Upper lobe of left lung (tissue), 4 donors: ENCODE measurements at regions not wholly inside any gene's neighbourhood (a gene's known extent, or its start where the extent isn't known, plus 50 kb on each side); places are given as distances from the start of the nearest gene placed in this dataset.

Experiments used
- EP300 ChIP-seq, 4 donors: sonication (generic); formaldehyde crosslinking; IDR thresholded peaks; one replicate each; pipeline ENCODE4 v1.5.1; 2017; ENCODE audit warnings: antibody characterized with exemption in 4 of 4, control low read depth in 2 of 4
- POLR2A ChIP-seq, 4 donors: fragments of 450-650 bp; IDR thresholded peaks; one replicate each; pipeline ENCODE4 v1.5.1; 2016 to 2017; ENCODE audit warnings: antibody characterized with exemption in 4 of 4, mild to moderate bottlenecking in 2 of 4
- POLR2AphosphoS5 ChIP-seq, 2 donors: sonication (generic); formaldehyde crosslinking; IDR thresholded peaks; one replicate each; pipeline ENCODE4 v1.5.1; 2017; ENCODE audit warnings: antibody characterized with exemption in 2 of 2
- TF ChIP-seq, protein P1 (sequence below), 6 experiments: fragments of 450-650 bp in 4 of 6; fragments of 200-600 bp in 2 of 6; sonication (generic) in 2 of 6; IDR thresholded peaks; one replicate each; pipeline ENCODE4 v1.5.1; 2016 to 2019; ENCODE audit warnings: antibody characterized with exemption in 6 of 6

DNA sequence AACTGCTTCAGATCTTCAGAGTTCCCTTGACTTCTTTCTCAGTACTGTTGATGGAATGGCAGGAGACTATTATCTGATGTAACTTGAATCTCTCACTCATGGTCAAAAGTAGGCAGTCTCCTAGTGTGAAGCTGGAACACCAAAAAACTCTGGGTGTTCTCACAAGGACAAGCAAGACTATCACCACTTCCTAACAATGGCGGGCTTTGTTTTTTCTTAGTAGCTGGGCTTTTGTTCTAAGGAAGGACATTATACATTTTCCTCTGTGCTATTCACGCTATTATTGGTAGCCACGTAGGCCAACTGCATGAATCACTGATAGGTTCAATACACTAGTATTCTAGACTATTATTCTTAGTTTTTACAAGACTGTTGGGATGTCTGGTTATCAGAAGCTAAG is 67.7 kb upstream of the ATG10 start:
- TF ChIP-seq, protein P1, sequence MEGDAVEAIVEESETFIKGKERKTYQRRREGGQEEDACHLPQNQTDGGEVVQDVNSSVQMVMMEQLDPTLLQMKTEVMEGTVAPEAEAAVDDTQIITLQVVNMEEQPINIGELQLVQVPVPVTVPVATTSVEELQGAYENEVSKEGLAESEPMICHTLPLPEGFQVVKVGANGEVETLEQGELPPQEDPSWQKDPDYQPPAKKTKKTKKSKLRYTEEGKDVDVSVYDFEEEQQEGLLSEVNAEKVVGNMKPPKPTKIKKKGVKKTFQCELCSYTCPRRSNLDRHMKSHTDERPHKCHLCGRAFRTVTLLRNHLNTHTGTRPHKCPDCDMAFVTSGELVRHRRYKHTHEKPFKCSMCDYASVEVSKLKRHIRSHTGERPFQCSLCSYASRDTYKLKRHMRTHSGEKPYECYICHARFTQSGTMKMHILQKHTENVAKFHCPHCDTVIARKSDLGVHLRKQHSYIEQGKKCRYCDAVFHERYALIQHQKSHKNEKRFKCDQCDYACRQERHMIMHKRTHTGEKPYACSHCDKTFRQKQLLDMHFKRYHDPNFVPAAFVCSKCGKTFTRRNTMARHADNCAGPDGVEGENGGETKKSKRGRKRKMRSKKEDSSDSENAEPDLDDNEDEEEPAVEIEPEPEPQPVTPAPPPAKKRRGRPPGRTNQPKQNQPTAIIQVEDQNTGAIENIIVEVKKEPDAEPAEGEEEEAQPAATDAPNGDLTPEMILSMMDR (IDR thresholded peaks at IDR 0.05), result no peak
- no peak for TF ChIP-seq POLR2AphosphoS5 (IDR thresholded peaks at IDR 0.05)
- no peak for TF ChIP-seq POLR2A (IDR thresholded peaks at IDR 0.05)
- TF ChIP-seq EP300 (IDR thresholded peaks at IDR 0.05), result no peak
